Activated B cell treated with CpG ODN at 0.5 μM for 24 hours (primary cell): ENCODE measurements at regions not wholly inside any gene's neighbourhood (a gene's known extent, or its start where the extent isn't known, plus 50 kb on each side); places are given as distances from the start of the nearest gene placed in this dataset.

Experiments
- ATAC-seq: fragments of 200-7000 bp; cut with Tn5 transposase; one replicate; pipeline ENCODE4 v1.10.0; 2021; ENCODE audit warnings: low read depth, mild to moderate bottlenecking, moderate library complexity
- CTCF ChIA-PET: fragments of 350-600 bp; sonication (Branson Sonifier 250); formaldehyde crosslinking; loops from one replicate; lab custom pipeline; 2021; ENCODE audit warnings: antibody characterized with exemption; lab: Charles Lee
- POLR2A ChIA-PET: fragments of 350-600 bp; sonication (Branson Sonifier 250); formaldehyde crosslinking; loops from one replicate; lab custom pipeline; 2021; ENCODE audit warnings: antibody characterized with exemption; lab: Charles Lee
- DNase-seq: peaks from one replicate; pipeline ENCODE4 v3.0.0; 2022
- H3K27ac Mint-ChIP-seq: one replicate; pipeline ENCODE4 v1.8.0; 2020; ENCODE audit warnings: mixed read lengths
- H3K27me3 Mint-ChIP-seq: one replicate; pipeline ENCODE4 v1.8.0; 2021; ENCODE audit warnings: mixed read lengths
- H3K36me3 Mint-ChIP-seq: one replicate; pipeline ENCODE4 v1.8.0; 2021; ENCODE audit warnings: low read depth, mixed read lengths
- H3K4me1 Mint-ChIP-seq: one replicate; pipeline ENCODE4 v1.8.0; 2021; ENCODE audit warnings: mixed read lengths
- H3K4me3 Mint-ChIP-seq: one replicate; pipeline ENCODE4 v1.8.0; 2020; ENCODE audit warnings: mild to moderate bottlenecking, mixed read lengths
- H3K9me3 Mint-ChIP-seq: one replicate; pipeline ENCODE4 v1.8.0; 2020; ENCODE audit warnings: mixed read lengths
- CTCF ChIP-seq: fragments of 200-600 bp; IDR thresholded peaks from one replicate; pipeline ENCODE4 v1.8.0; 2022; ENCODE audit warnings: antibody characterized with exemption, mild to moderate bottlenecking
- intact Hi-C: fragments of 100-400 bp; cut with micrococcal nuclease; formaldehyde crosslinking; loops from one replicate; pipeline ENCODE4 v1.15.1; 2024

- H3K4me3 Mint-ChIP-seq = no peak overlapping the region
- no peak for DNase-seq
- H3K27me3 Mint-ChIP-seq = peaks cover 19% of the 10 kb centered on the region
- H3K27ac Mint-ChIP-seq = no peak overlapping the region
- peaks cover 16% of the 10 kb centered on the region for H3K4me1 Mint-ChIP-seq
- ChIA-PET CTCF (no interaction called here), POLR2A (no interaction called here)
- ATAC-seq = no peak
- no peaks in the 10 kb centered on the region for H3K36me3 Mint-ChIP-seq
- intact Hi-C loops = no loop called here
- H3K9me3 Mint-ChIP-seq = no peaks in the 10 kb centered on the region
- TF ChIP-seq CTCF = no peak
Observed at GRCh38 chr21:39018730-39019129, 164.5 kb downstream of the PSMG1 start.

DNA sequence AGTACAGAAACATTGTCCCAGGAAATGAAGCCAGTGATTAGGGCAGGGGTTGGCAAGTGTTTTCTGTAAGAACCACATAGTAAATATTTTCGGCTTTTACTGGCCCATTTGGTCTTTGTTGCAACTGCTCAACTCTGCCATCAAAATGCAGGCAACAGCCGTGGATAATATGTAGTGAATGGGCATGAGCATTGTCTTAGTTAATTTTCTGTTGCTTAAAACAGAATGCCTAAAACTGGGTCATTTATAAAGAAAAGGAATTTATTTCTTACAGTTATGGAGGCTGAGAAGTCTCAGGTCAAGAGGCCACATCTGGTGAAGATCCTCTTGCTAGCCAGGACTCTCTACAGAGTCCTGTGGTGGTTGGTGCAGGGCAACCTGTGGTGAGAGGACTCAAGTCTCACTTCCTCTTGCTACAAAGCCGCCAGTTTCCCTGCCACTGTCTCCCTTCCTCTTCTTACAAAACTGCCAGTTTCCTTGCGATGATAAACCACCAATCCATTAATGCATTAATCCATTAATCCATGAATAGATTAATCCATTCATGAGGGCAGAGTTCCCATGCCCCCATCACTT is 166.4 kb downstream of the PSMG1 start:
- Mint-ChIP-seq H3K9me3 (no peaks in the 10 kb centered on the region), H3K27me3 (peaks cover 12% of the 10 kb centered on the region), H3K27ac (no peak overlapping the region), H3K36me3 (no peaks in the 10 kb centered on the region), H3K4me1 (peaks cover 16% of the 10 kb centered on the region), H3K4me3 (no peak overlapping the region)
- DNase-seq (no peak), ATAC-seq (peak; percentile 87)
- CTCF ChIA-PET = no interaction called here
- POLR2A ChIA-PET = no interaction called here
- no peak for TF ChIP-seq CTCF
- intact Hi-C loops = loop anchor here (2.0 kb wide), 1 partner anchor 250 kb away; no protein-coding TSS in a partner anchor

GRCh38 chr21:39014747-39015146 is 168.5 kb downstream of the PSMG1 start:
- Mint-ChIP-seq H3K27me3 (peaks cover 5% of the 10 kb centered on the region), H3K4me3 (no peak overlapping the region), H3K36me3 (no peaks in the 10 kb centered on the region), H3K4me1 (peaks cover 16% of the 10 kb centered on the region), H3K9me3 (no peaks in the 10 kb centered on the region), H3K27ac (no peak overlapping the region)
- ChIA-PET CTCF (interaction anchor here (0.7 kb wide), 1 partner anchor 12 kb away, joined by 4 read pairs; no protein-coding TSS in a partner anchor), POLR2A (no interaction called here)
- no peak for ATAC-seq
- DNase-seq = no peak
- intact Hi-C loops = no loop called here
- TF ChIP-seq CTCF = no peak

DNA sequence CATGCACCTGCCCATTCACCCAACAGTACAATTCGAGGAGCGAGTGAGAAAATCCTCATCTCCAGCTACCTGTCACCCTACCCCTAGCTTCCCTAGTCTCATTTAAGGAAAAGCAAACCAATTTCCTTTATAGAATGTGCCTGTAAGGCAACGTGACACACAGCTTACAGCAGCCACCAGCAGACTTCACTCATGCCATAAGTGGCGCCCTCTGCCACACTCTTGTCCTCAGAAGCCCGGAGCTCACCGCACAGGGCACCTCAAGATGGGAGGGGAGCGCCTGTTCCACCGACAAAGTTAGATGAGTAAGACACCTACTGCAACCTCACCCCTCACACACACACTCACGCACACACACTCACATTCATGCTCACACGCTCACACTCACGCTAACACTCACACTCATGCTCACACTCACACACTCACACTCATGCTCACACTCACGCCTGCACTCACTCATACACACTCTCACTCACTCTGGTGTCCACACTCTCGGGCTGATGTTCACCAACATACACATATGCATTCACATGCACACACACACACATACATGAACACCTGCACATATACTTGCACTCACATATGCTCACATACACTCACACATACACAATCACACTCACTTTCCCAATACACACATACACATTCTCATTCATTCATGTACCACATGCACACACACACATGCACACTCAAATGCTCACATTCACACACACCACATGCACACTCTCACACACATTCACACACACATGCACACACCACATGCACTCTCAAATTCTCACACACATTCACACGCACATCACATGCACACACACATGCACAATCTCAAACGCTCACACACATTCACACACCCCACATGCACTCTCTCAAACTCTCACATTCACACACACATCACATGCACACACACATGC is 170.7 kb downstream of the PSMG1 start:
- DNase-seq (no peak), ATAC-seq (no peak)
- TF ChIP-seq CTCF = no peak
- ChIA-PET CTCF (no interaction called here), POLR2A (no interaction called here)
- Mint-ChIP-seq H3K36me3 (no peaks in the 10 kb centered on the region), H3K4me1 (peaks cover 14% of the 10 kb centered on the region), H3K4me3 (no peak overlapping the region), H3K9me3 (no peaks in the 10 kb centered on the region), H3K27ac (no peak overlapping the region), H3K27me3 (peaks cover 9% of the 10 kb centered on the region)
- intact Hi-C loops = no loop called here

DNA sequence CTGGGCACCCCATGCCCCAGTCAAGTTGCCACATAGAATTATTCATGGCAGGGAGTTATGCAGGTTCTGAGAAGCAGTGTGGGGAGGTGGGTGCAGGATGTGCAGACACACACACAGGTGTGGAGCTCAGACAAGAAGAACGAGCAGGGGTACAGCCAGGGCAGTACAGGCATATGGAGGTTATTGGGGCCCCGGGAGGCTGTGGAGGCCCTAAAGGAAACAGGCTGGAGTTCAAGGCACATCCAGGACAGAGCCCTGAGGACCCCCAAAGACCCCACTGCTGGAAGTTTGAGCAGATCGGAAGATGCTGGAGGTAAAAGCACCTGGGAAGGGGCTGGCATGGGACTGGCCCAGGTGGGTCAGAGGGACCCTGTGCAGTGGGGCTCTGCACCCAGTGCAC is 171.3 kb downstream of the PSMG1 start:
- ChIA-PET POLR2A (no interaction called here), CTCF (no interaction called here)
- intact Hi-C loops = no loop called here
- Mint-ChIP-seq H3K9me3 (no peaks in the 10 kb centered on the region), H3K27me3 (peaks cover 13% of the 10 kb centered on the region), H3K4me1 (peaks cover 10% of the 10 kb centered on the region), H3K27ac (no peak overlapping the region), H3K4me3 (no peak overlapping the region), H3K36me3 (no peaks in the 10 kb centered on the region)
- no peak for TF ChIP-seq CTCF
- no peak for DNase-seq
- ATAC-seq = no peak
